Thyroid gland (tissue), 4 donors: ENCODE measurements at regions not wholly inside any gene's neighbourhood (a gene's known extent, or its start where the extent isn't known, plus 50 kb on each side); places are given as distances from the start of the nearest gene placed in this dataset.

ENCODE experiments used
- DNase-seq, 2 donors: peaks; one replicate each; pipeline ENCODE4 v3.0.0-alpha.2; 2019
- H3K27ac ChIP-seq, 3 donors: fragments of 200-600 bp; sonication (generic); 1 replicate in 2 of 3; 2 replicates in 1 of 3; pipeline ENCODE4 v1.5.1; 2016 to 2019; ENCODE audit warnings: mild to moderate bottlenecking in 1 of 3, moderate library complexity in 1 of 3
- H3K27me3 ChIP-seq: fragments of 200-600 bp; sonication (generic); one replicate; pipeline ENCODE4 v1.5.1; 2019
- H3K36me3 ChIP-seq, 2 donors: fragments of 200-600 bp; sonication (generic); one replicate each; pipeline ENCODE4 v1.5.1; 2016 to 2019
- H3K4me1 ChIP-seq, 2 donors: fragments of 200-600 bp; sonication (generic); one replicate each; pipeline ENCODE4 v1.5.1; 2017 to 2019
- H3K4me3 ChIP-seq, 3 donors: fragments of 200-600 bp; sonication (generic); replicated peaks in 1 of 3; 1 replicate in 2 of 3; 2 replicates in 1 of 3; pipeline ENCODE4 v1.5.1; 2016; ENCODE audit warnings: mild to moderate bottlenecking in 1 of 3
- H3K9me3 ChIP-seq: fragments of 200-600 bp; sonication (generic); one replicate; pipeline ENCODE4 v1.5.1; 2017
- CTCF ChIP-seq, 6 experiments: fragments of 200-600 bp in 3 of 6; fragments of 450-650 bp in 3 of 6; sonication (generic) in 3 of 6; IDR thresholded peaks; one replicate each; pipeline ENCODE4 v1.5.1; 2016 to 2019; ENCODE audit warnings: antibody characterized with exemption in 6 of 6, mild to moderate bottlenecking in 2 of 6, inconsistent platforms in 1 of 6, moderate library complexity in 1 of 6
- POLR2A ChIP-seq, 2 donors: fragments of 450-650 bp; IDR thresholded peaks; one replicate each; pipeline ENCODE4 v1.6.1; 2017; ENCODE audit warnings: antibody characterized with exemption in 2 of 2, mild to moderate bottlenecking in 2 of 2, moderate library complexity in 1 of 2
- WGBS, 2 donors: methylation state at CpG; one replicate each; pipeline ENCODE4 v1.1.5; 2017; 5-methylcytosine and 5-hydroxymethylcytosine counted together
- intact Hi-C: fragments of 100-400 bp; cut with DNase I; formaldehyde crosslinking; loops from one replicate; pipeline ENCODE4 v1.15.1; 2023

GRCh38 chr10:37684765-37685164 is 172.6 kb downstream of the ZNF248 start:
- WGBS, 2 donors = 75 to 77% methylated on average over 6 to 8 of the region's 8 CpGs
- intact Hi-C loops = no loop called here
- no peak overlapping the region for H3K27ac ChIP-seq
- no peaks in the 10 kb centered on the region for H3K36me3 ChIP-seq
- no peaks in the 10 kb centered on the region for H3K9me3 ChIP-seq
- no peak for DNase-seq
- H3K27me3 ChIP-seq = no peaks in the 10 kb centered on the region
- TF ChIP-seq CTCF (IDR thresholded peaks at IDR 0.05) (no peak), POLR2A (IDR thresholded peaks at IDR 0.05) (no peak)
- H3K4me3 ChIP-seq = no peak overlapping the region
- H3K4me1 ChIP-seq = no peaks in the 10 kb centered on the region

- Histone ChIP-seq H3K27me3 (no peaks in the 10 kb centered on the region), H3K9me3 (no peaks in the 10 kb centered on the region), H3K27ac (no peak overlapping the region), H3K36me3 (no peaks in the 10 kb centered on the region), H3K4me1 (no peaks in the 10 kb centered on the region), H3K4me3 (no peak overlapping the region)
- intact Hi-C loops = no loop called here
- DNase-seq = no peak
- 85 to 89% methylated on average over 4 of the region's 4 CpGs for WGBS, 2 donors
- TF ChIP-seq POLR2A (IDR thresholded peaks at IDR 0.05) (no peak), CTCF (IDR thresholded peaks at IDR 0.05) (no peak)
Observed at GRCh38 chr10:37682617-37683016, 174.8 kb downstream of the ZNF248 start.

GRCh38 chr10:37681617-37681999 is 175.8 kb downstream of the ZNF248 start:
- WGBS, 2 donors = 78 to 83% methylated on average over 3 to 8 of the region's 12 CpGs
- Histone ChIP-seq H3K36me3 (no peaks in the 10 kb centered on the region), H3K9me3 (no peaks in the 10 kb centered on the region), H3K27me3 (no peaks in the 10 kb centered on the region), H3K27ac (no peak overlapping the region), H3K4me1 (no peaks in the 10 kb centered on the region), H3K4me3 (no peak overlapping the region)
- no peak for DNase-seq
- TF ChIP-seq CTCF (IDR thresholded peaks at IDR 0.05) (no peak), POLR2A (IDR thresholded peaks at IDR 0.05) (no peak)
- intact Hi-C loops = no loop called here

DNA sequence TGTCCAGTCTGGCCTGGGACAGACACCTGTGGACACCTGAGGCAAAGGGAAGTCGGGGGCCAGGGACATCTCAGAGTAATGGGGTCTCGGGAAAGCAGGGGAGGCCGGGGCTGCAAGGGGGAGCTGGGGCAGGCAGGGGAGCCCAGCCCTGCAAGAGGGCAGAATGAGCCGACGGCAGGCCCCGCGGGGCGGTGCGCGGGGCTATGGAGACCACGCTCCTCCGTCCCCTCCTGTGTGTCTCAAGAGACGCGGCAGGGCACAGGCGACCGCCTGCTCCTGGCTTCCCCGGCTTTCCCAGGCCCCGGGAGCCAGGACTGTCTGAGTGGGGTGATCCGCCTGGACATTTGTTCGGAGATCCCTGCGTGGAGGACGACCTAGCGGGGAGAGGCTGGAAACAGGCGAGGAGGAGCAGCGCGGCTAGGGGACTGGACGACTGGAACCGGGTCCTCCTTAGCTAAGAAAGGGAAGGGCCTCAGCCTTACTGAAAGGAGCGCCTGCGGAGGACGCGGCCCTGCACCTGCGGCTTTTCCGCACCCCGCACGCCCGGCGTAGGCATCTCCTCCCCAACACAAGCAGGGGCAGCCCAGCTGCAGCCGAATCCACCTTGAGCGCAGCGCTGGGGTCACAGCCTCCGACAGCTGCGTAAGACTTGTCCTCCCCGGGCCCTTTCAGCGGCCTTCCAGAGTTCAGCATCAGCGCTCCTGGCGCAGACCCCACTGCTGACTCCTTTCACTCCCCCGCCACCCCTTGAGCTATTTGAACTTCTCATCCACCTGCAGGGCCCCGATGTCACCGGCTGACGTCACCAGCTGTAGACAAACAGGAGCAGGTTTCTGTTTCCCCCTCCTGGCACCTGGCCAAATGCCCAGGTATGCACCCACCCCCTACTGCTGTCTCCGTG is 176.4 kb downstream of the ZNF248 start:
- intact Hi-C loops = no loop called here
- TF ChIP-seq POLR2A (IDR thresholded peaks at IDR 0.05) (no peak), CTCF (IDR thresholded peaks at IDR 0.05) (no peak)
- DNase-seq = no peak
- Histone ChIP-seq H3K4me3 (no peak overlapping the region), H3K9me3 (no peaks in the 10 kb centered on the region), H3K36me3 (no peaks in the 10 kb centered on the region), H3K4me1 (no peaks in the 10 kb centered on the region), H3K27ac (no peak overlapping the region), H3K27me3 (no peaks in the 10 kb centered on the region)
- WGBS, 2 donors = 76 to 83% methylated on average over 40 to 52 of the region's 52 CpGs

GRCh38 chr10:37680243-37680683 is 177.1 kb downstream of the ZNF248 start:
- Histone ChIP-seq H3K27me3 (no peaks in the 10 kb centered on the region), H3K4me3 (no peak overlapping the region), H3K9me3 (no peaks in the 10 kb centered on the region), H3K4me1 (no peaks in the 10 kb centered on the region), H3K27ac (no peak overlapping the region), H3K36me3 (no peaks in the 10 kb centered on the region)
- intact Hi-C loops = no loop called here
- WGBS, 2 donors = 82 to 92% methylated on average over 18 to 28 of the region's 30 CpGs
- DNase-seq = no peak
- TF ChIP-seq POLR2A (IDR thresholded peaks at IDR 0.05) (no peak), CTCF (IDR thresholded peaks at IDR 0.05) (no peak)
